HG03378 (cell line): ENCODE measurements at regions not wholly inside any gene's neighbourhood (a gene's known extent, or its start where the extent isn't known, plus 50 kb on each side); places are given as distances from the start of the nearest gene placed in this dataset.

ENCODE experiments used
- ATAC-seq: cut with Tn5 transposase; IDR thresholded peaks from one replicate; pipeline ENCODE4 v1.9.1; 2021; ENCODE audit warnings: mild to moderate bottlenecking, moderate library complexity; ENCODE audit not compliant: unreplicated experiment

DNA sequence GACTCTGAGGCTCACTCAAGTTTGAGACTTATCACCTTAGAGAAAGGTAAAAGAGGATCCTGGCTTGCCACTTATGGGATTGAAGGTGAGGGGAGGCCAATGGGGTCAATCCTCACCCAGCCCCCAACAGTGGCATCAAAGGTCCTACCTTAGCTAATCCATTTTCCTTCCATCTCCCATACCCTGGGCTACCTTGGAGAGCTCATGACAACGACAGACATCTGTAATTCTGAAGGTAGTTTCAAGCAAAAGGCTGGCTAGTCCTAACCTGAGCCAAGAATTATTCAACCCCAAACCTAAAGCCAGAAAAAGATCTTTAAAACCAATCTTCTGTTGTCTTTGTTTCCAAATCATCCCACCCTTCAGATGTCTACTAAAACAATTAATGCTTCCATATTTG, 179.2 kb upstream of the GHITM start:
- no peak for ATAC-seq

DNA sequence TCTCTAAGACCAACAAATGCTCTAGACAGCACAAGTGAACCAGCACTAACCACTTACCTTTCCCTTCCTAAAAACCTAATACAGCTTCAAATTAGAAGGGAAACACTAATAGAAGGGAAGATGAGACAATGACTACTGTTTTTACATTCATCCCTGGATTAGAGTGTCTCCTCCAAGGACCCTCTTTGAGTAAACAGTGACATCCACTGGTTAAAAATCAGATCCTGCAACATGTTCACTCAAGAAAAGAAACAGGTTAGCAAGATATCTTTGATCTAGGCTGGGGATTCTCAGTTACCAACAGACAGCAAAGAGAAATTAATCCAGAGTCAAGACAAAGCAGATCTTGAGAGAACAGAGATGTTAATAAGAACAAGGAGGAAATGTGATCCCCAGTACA, 177.7 kb upstream of the GHITM start:
- no peak for ATAC-seq

DNA sequence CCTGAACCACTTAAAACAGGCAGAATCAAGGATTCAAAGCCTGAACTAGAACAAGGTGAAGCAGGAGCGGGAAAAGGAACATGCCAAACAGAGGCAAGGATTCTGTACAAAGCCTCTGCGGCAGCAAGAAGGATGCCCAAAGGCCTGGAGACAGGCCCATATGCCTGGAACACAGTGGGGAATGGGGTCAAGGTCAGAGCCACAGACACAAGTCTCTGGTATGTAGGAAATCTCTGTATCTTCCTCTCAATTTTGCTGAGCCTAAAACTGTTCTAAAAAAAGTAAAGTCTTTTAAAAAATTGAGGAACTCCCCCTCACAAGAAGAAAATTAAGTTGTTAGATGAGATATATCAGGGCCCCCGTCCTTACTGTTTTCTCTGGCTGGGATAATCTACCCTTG, 175.9 kb upstream of the GHITM start:
- no peak for ATAC-seq

- ATAC-seq: no peak
Observed at GRCh38 chr10:83965473-83965872, 173.8 kb upstream of the GHITM start.

DNA sequence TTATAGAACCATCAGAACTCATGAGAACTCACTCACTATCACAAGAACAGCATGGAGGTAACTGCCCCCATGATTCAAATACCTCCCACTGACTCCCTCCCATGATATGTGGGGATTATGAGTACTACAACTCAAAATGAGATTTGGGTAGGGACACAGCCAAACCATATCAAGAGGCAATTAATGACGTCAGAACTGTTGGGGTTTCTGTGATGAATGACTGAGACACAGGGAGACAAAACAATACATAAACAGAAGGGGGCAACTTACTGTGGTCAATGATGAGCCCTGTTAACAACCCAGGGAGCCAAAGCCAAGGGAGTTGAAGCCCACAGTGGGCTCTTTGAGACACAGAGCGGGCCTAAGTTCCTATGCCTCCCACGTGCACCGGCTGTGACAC, 171.3 kb upstream of the GHITM start:
- no peak for ATAC-seq

GRCh38 chr10:83978681-83979383, 160.5 kb upstream of the GHITM start:
- ATAC-seq: no peak

DNA sequence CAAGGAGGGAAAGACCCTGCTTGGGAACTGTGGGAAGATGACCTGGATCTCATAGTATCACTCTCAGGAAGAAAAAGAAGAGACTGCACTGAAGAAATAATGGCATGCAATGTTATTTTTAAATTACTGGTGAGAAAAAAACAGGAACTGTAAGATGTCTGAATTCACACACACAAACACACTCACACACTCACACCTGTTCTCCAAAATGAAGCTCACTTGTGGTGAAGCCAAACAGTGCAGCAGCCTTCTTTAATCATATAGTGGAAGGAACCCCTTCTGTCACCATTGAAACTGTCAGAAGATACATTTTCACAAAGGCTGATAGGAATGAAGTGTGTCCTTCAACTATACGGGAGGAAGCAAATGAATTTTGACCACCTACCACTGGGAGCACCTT, 156.5 kb upstream of the GHITM start:
- ATAC-seq: no peak

GRCh38 chr10:83983578-83984255, 155.6 kb upstream of the GHITM start:
- no peak for ATAC-seq

DNA sequence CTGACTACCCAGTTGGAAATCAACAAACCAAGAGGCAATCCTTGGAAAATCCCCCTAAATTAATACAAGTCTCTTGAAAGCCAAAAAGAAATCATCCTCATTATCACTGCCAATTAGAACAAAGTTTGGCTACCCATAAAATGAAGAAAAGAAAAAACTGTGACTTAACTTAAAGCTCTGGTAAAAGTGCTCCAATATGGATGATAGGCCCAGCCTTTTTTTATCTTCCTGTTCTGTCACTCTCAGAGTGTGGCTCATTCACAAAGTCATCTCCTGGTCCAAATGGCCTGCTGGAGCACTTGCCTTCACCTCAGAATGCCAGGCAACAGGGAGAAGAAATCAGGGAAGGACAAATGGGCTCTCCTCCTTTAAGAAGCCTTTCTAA, 155.1 kb upstream of the GHITM start:
- ATAC-seq: no peak

DNA sequence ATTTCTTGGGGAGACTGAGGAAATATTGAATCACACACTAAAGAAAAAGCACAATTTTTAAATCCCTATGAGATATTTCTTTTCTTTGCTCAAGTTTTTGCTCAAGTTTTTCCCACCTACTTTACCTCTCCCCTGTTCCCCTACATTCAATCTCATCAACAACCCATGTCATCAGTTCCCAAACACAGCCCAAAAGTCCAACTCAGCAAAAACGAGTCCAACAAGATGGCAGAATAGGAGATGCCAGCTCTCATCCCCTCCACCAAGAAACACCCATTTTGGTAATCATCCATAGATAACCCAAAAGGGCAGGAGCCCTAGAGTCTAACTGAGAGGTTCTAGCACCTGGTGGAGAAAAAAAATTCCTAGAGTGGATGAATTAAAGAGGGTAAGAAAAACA, 152.5 kb upstream of the GHITM start:
- ATAC-seq: no peak

DNA sequence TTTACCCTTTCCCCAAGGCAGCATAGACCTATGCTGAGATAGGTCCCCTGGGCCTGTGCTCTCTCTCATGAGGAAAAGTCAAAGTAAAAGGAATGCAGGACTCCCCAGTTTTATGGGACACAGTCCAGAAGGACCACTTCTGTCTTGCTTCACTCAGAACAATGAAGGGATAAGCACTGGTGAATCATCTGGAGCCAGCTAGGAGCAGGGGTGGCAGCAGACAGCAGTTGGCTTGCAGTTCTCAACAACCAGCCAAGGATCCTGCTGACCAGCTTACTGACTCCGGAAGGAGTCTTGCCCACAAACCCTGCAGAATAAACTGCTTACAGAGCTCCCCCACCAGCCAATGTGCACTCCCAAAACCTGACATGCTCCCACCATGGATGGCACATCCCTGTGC, 152.1 kb upstream of the GHITM start:
- ATAC-seq: no peak

GRCh38 chr10:83988435-83988834, 150.9 kb upstream of the GHITM start:
- no peak for ATAC-seq

GRCh38 chr10:83990126-83990525, 149.2 kb upstream of the GHITM start:
- ATAC-seq: peak; percentile 98

GRCh38 chr10:83991986-83992753, 147.1 kb upstream of the GHITM start:
- ATAC-seq: peak; percentile 42

- no peak for ATAC-seq
Observed at GRCh38 chr10:83994325-83994724, 145.0 kb upstream of the GHITM start.

- ATAC-seq: no peak
Observed at GRCh38 chr10:83995738-83996331, 143.5 kb upstream of the GHITM start.

- no peak for ATAC-seq
Observed at GRCh38 chr10:84004221-84004620, 135.1 kb upstream of the GHITM start.

GRCh38 chr10:84005403-84005802, 133.9 kb upstream of the GHITM start:
- no peak for ATAC-seq

DNA sequence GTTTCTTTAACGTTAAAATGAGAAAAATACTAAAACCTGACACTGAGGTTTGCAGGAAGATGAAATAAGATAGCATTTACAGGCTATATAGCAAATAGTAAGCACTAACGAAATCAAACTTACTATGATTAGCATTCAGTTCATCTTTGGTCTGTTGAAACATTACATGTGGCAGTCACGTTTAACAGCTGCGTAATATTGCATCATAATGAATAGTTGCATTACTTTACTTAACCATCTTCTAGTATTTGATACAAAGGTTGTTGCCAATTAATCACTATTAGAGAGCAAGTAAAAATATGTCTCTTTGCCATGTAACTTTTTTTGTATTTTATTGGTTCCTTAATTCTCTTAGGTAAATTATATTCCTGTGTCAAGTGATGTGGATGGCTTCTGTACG, 131.8 kb upstream of the GHITM start:
- ATAC-seq: no peak

GRCh38 chr10:84008878-84009277, 130.4 kb upstream of the GHITM start:
- peak; percentile 51 for ATAC-seq

- no peak for ATAC-seq
Observed at GRCh38 chr10:84012431-84012830, 126.9 kb upstream of the GHITM start.
